Endothelial cell of umbilical vein (primary cell): ENCODE measurements at regions not wholly inside any gene's neighbourhood (a gene's known extent, or its start where the extent isn't known, plus 50 kb on each side); places are given as distances from the start of the nearest gene placed in this dataset.

Experiments
- BruUV-seq: library from RNA; stranded (reverse); fragments of 400-500 nt; replicated peaks from 2 replicates; lab custom pipeline; 2021; lab: Mats Ljungman, UMichigan
- CTCF ChIA-PET: fragments of 300-600, 350-600 bp; sonication (Branson Sonifier 250); formaldehyde crosslinking; loops from one replicate; lab custom pipeline; 2021; ENCODE audit warnings: antibody characterized with exemption, inconsistent platforms; lab: Charles Lee
- POLR2A ChIA-PET: fragments of 300-600, 350-600 bp; sonication (Branson Sonifier 250); formaldehyde crosslinking; loops from one replicate; lab custom pipeline; 2021; ENCODE audit warnings: antibody characterized with exemption, inconsistent platforms; lab: Charles Lee
- DNase-seq: peaks from one replicate; pipeline ENCODE4 v3.0.0-alpha.2; 2011; ENCODE audit warnings: low read depth, low spot score
- FAIRE-seq: peaks from 2 replicates; lab custom pipeline; 2011; peaks lifted over from hg19 to GRCh38; lab: Jason Lieb, UNC
- H2AFZ ChIP-seq: 2 replicates; pipeline ENCODE4 v1.6.0; 2012; ENCODE audit warnings: low read depth, low read length, control low read depth, inconsistent platforms
- H3K27ac ChIP-seq: 2 replicates; pipeline ENCODE4 v1.5.1; 2011; ENCODE audit warnings: low read depth, mild to moderate bottlenecking, control low read depth, low read length, moderate library complexity; ENCODE audit not compliant: insufficient read depth
- H3K27me3 ChIP-seq, 2 experiments: 2 replicates each; pipeline versions ENCODE4 v1.6.0 to v1.6.1; 2011; ENCODE audit warnings: low read length in 2 of 2, mixed read lengths in 1 of 2; ENCODE audit not compliant: control insufficient read depth in 2 of 2, insufficient read depth in 2 of 2
- H3K36me3 ChIP-seq, 2 experiments: 2 replicates in 1 of 2; 3 replicates in 1 of 2; pipeline ENCODE4 v1.5.1; 2011; ENCODE audit warnings: low read length in 2 of 2, mild to moderate bottlenecking in 1 of 2, moderate library complexity in 1 of 2; ENCODE audit not compliant: control insufficient read depth in 2 of 2, insufficient read depth in 2 of 2; ENCODE audit errors: extremely low read depth in 1 of 2
- H3K4me1 ChIP-seq: 3 replicates; pipeline ENCODE4 v1.5.1; 2011; ENCODE audit warnings: mild to moderate bottlenecking, low read length; ENCODE audit not compliant: control insufficient read depth, insufficient read depth; ENCODE audit errors: extremely low read depth
- H3K4me2 ChIP-seq: 2 replicates; pipeline ENCODE4 v1.6.1; 2011; ENCODE audit warnings: low read length, control low read depth, mixed read lengths; ENCODE audit not compliant: insufficient read depth
- H3K4me3 ChIP-seq, 3 experiments: fragments of 200-600 bp in 1 of 3; sonication (generic), shearing (Covaris generic) in 1 of 3; replicated peaks in 1 of 3; 2 replicates each; pipeline ENCODE4 v1.5.1; 2011 to 2016; ENCODE audit warnings: control low read depth in 3 of 3, low read length in 3 of 3, mild to moderate bottlenecking in 2 of 3, inconsistent platforms in 1 of 3, low read depth in 1 of 3, moderate library complexity in 1 of 3; ENCODE audit not compliant: insufficient read depth in 1 of 3
- H3K79me2 ChIP-seq: 2 replicates; pipeline ENCODE4 v1.6.0; 2012; ENCODE audit warnings: low read length, inconsistent platforms; ENCODE audit not compliant: control insufficient read depth, insufficient read depth
- H3K9ac ChIP-seq: replicated peaks from 2 replicates; pipeline ENCODE3; 2011; ENCODE audit warnings: low read length, control low read depth; ENCODE audit not compliant: insufficient read depth; ENCODE audit errors: extremely low read depth
- H3K9me1 ChIP-seq: replicated peaks from 3 replicates; pipeline ENCODE4 v1.6.0; 2011; ENCODE audit warnings: mild to moderate bottlenecking, low read length; ENCODE audit not compliant: control insufficient read depth, insufficient read depth; ENCODE audit errors: extremely low read depth
- H3K9me3 ChIP-seq: replicated peaks from 2 replicates; pipeline ENCODE4 v1.5.1; 2012; ENCODE audit warnings: low read length, inconsistent platforms; ENCODE audit not compliant: control insufficient read depth, insufficient read depth
- H4K20me1 ChIP-seq: replicated peaks from 2 replicates; pipeline ENCODE3; 2011; ENCODE audit warnings: mild to moderate bottlenecking, low read length; ENCODE audit not compliant: control insufficient read depth, insufficient read depth; ENCODE audit errors: extremely low read depth
- CTCF ChIP-seq, 2 donors: IDR thresholded peaks; 1 replicate in 1 of 2; 2 replicates in 1 of 2; pipeline ENCODE4 v1.5.1; 2011; ENCODE audit warnings: low read length in 2 of 2, mild to moderate bottlenecking in 2 of 2, moderate library complexity in 2 of 2, control low read depth in 1 of 2, inconsistent platforms in 1 of 2, low read depth in 1 of 2; ENCODE audit not compliant: insufficient read depth in 1 of 2; ENCODE audit errors: extremely low read depth in 1 of 2
- EZH2 ChIP-seq: IDR thresholded peaks from 2 replicates; pipeline ENCODE4 v1.6.1; 2012; ENCODE audit warnings: borderline replicate concordance, low read depth, mild to moderate bottlenecking, moderate library complexity, low read length, inconsistent platforms; ENCODE audit not compliant: severe bottlenecking
- FOS ChIP-seq: IDR thresholded peaks from 2 replicates; pipeline ENCODE4 v1.6.1; 2011; ENCODE audit warnings: mild to moderate bottlenecking, low read length, moderate library complexity, borderline replicate concordance; ENCODE audit not compliant: insufficient read depth
- GATA2 ChIP-seq: IDR thresholded peaks from 2 replicates; pipeline ENCODE4 v1.7.0; 2011; ENCODE audit warnings: low read depth, mild to moderate bottlenecking, moderate library complexity, mixed read lengths, low read length; ENCODE audit not compliant: insufficient read length, insufficient read depth
- JUN ChIP-seq: IDR thresholded peaks from 2 replicates; pipeline ENCODE4 v1.6.1; 2011; ENCODE audit warnings: borderline replicate concordance, low read depth; ENCODE audit not compliant: insufficient read length, insufficient read depth
- MAX ChIP-seq: IDR thresholded peaks from 2 replicates; pipeline ENCODE4 v1.6.1; 2011; ENCODE audit not compliant: insufficient read depth, insufficient read length
- MYC ChIP-seq: IDR thresholded peaks from one replicate; pipeline ENCODE4 v1.6.1; 2011; ENCODE audit warnings: mild to moderate bottlenecking, low read depth, low read length
- POLR2A ChIP-seq: IDR thresholded peaks from 2 replicates; pipeline ENCODE4 v1.6.1; 2012; ENCODE audit warnings: low read depth, mild to moderate bottlenecking, control low read depth, low read length
- POLR2AphosphoS5 ChIP-seq: IDR thresholded peaks from 2 replicates; pipeline ENCODE4 v1.6.1; 2012; ENCODE audit warnings: low read depth, mild to moderate bottlenecking, control low read depth, low read length, moderate library complexity; ENCODE audit not compliant: insufficient read depth
- dilution Hi-C: fragments of 300-500 bp; cut with MboI; formaldehyde crosslinking; loops from one replicate; pipeline ENCODE4 v1.15.0; 2019; ENCODE audit warnings: low sequenced_read_pairs; ENCODE audit not compliant: extremely low pct_ligation_motif_present
- intact Hi-C: fragments of 100-400 bp; cut with micrococcal nuclease; formaldehyde crosslinking; loops from one replicate; pipeline ENCODE4 v1.10.0; 2022

- Histone ChIP-seq H3K27me3 (no peaks in the 10 kb centered on the region), H3K79me2 (no peaks in the 10 kb centered on the region), H3K4me3 (no peak overlapping the region), H3K36me3 (no peaks in the 10 kb centered on the region), H3K9me1 (no peaks in the 10 kb centered on the region), H3K27ac (no peak overlapping the region), H4K20me1 (no peaks in the 10 kb centered on the region), H3K9me3 (no peaks in the 10 kb centered on the region), H2AFZ (no peak overlapping the region), H3K9ac (no peak overlapping the region), H3K4me1 (no peaks in the 10 kb centered on the region), H3K4me2 (no peak overlapping the region)
- TF ChIP-seq FOS = no peak
- TF ChIP-seq MYC = no peak
- TF ChIP-seq GATA2 = no peak
- TF ChIP-seq CTCF (IDR thresholded peaks at IDR 0.05; ENCODE audit: extremely low read depth in 1 of 2, insufficient read depth in 1 of 2, low read depth in 1 of 2, low read length in 2 of 2) = no peak
- dilution Hi-C loops = no loop called here
- DNase-seq (no peak), FAIRE-seq (no peak)
- POLR2A ChIA-PET = no interaction called here
- CTCF ChIA-PET = no interaction called here
- no TSS peak for BruUV-seq
- intact Hi-C loops = no loop called here
These were observed 567.2 kb downstream of the TMX3 start for GRCh38 chr18:68147728-68148127.

GRCh38 chr18:68121826-68122225 lies 593.1 kb downstream of the TMX3 start:
- no peak overlapping the region for H2AFZ ChIP-seq
- ChIA-PET CTCF (no interaction called here), POLR2A (no interaction called here)
- DNase-seq (no peak), FAIRE-seq (no peak)
- no peaks in the 10 kb centered on the region for H3K9me3 ChIP-seq
- H3K36me3 ChIP-seq = no peaks in the 10 kb centered on the region
- BruUV-seq = no TSS peak
- no peaks in the 10 kb centered on the region for H3K9me1 ChIP-seq
- H3K27ac ChIP-seq = no peak overlapping the region
- TF ChIP-seq MYC (no peak), FOS (no peak), EZH2 (no peak), GATA2 (no peak), CTCF (IDR thresholded peaks at IDR 0.05; ENCODE audit: extremely low read depth in 1 of 2, insufficient read depth in 1 of 2, low read depth in 1 of 2, low read length in 2 of 2) (no peak), MAX (no peak), POLR2AphosphoS5 (no peak), JUN (no peak), POLR2A (no peak)
- no peak overlapping the region for H3K4me3 ChIP-seq
- no peaks in the 10 kb centered on the region for H4K20me1 ChIP-seq
- no peak overlapping the region for H3K9ac ChIP-seq
- no peak overlapping the region for H3K4me2 ChIP-seq
- dilution Hi-C loops (no loop called here), intact Hi-C loops (no loop called here)
- H3K79me2 ChIP-seq = no peaks in the 10 kb centered on the region
- no peaks in the 10 kb centered on the region for H3K4me1 ChIP-seq
- no peaks in the 10 kb centered on the region for H3K27me3 ChIP-seq
